ENCODE measurements at regions not wholly inside any gene's neighbourhood (a gene's known extent, or its start where the extent isn't known, plus 50 kb on each side); places are given as distances from the start of the nearest gene placed in this dataset.

- TF ChIP-seq POLR2AphosphoS5 (IDR thresholded peaks at IDR 0.05) (no peak), CTCF (IDR thresholded peaks at IDR 0.05) (no peak)
Measured at GRCh38 chr1:47664356-47664755, 226.5 kb downstream of the FOXD2 start.

All from sigmoid colon (tissue), 4 donors.